T-cell (primary cell): ENCODE measurements at regions not wholly inside any gene's neighbourhood (a gene's known extent, or its start where the extent isn't known, plus 50 kb on each side); places are given as distances from the start of the nearest gene placed in this dataset.

ENCODE experiments used
- ATAC-seq, 4 experiments: fragments of 200-7000 bp in 3 of 4; fragments of 150-1000 bp in 1 of 4; cut with Tn5 transposase; replicated peaks in 1 of 4; 1 replicate in 3 of 4; 2 replicates in 1 of 4; pipeline ENCODE4 v1.10.0; 2021; ENCODE audit warnings: moderate library complexity in 3 of 4, mild to moderate bottlenecking in 2 of 4, moderate number of reproducible peaks in 1 of 4
- CTCF ChIA-PET, 2 donors: fragments of 300-600 bp; sonication (Branson Sonifier 250); formaldehyde crosslinking; loops; one replicate each; lab custom pipeline; 2022; ENCODE audit warnings: antibody characterized with exemption in 2 of 2; lab: Charles Lee
- POLR2A ChIA-PET, 2 donors: fragments of 300-600 bp; sonication (Branson Sonifier 250); formaldehyde crosslinking; loops; one replicate each; lab custom pipeline; 2022; ENCODE audit warnings: antibody characterized with exemption in 2 of 2; lab: Charles Lee
- DNase-seq, 35 experiments: peaks; one replicate each; pipeline versions ENCODE4 v3.0.0 to v3.0.0-alpha.2; 2013 to 2023
- H3K27ac ChIP-seq: one replicate; pipeline ENCODE4 v1.5.1; 2013; ENCODE audit warnings: low read length
- H3K27me3 ChIP-seq, 2 experiments: replicated peaks in 1 of 2; 1 replicate in 1 of 2; 2 replicates in 1 of 2; pipeline versions ENCODE4 v1.6.1 to v1.7.0; 2013; ENCODE audit warnings: low read length in 1 of 2, mixed read lengths in 1 of 2; ENCODE audit not compliant: control insufficient read depth in 2 of 2, insufficient read depth in 2 of 2; ENCODE audit errors: extremely low read depth in 1 of 2
- H3K36me3 ChIP-seq, 2 donors: 1 replicate in 1 of 2; 2 replicates in 1 of 2; pipeline versions ENCODE4 v1.6.1 to v1.7.0; 2013; ENCODE audit warnings: low read length in 1 of 2; ENCODE audit not compliant: control insufficient read depth in 2 of 2, insufficient read depth in 1 of 2; ENCODE audit errors: extremely low read depth in 1 of 2
- H3K4me1 ChIP-seq, 2 experiments: 1 replicate in 1 of 2; 2 replicates in 1 of 2; pipeline versions ENCODE4 v1.6.1 to v1.7.0; 2013; ENCODE audit warnings: low read length in 2 of 2, mixed read lengths in 1 of 2; ENCODE audit not compliant: insufficient read depth in 2 of 2, control insufficient read depth in 1 of 2; ENCODE audit errors: extremely low read depth in 1 of 2
- H3K4me3 ChIP-seq, 2 donors: 1 replicate in 1 of 2; 2 replicates in 1 of 2; pipeline versions ENCODE4 v1.5.1 to v1.7.0; 2013; ENCODE audit warnings: mild to moderate bottlenecking in 2 of 2, low read length in 1 of 2, moderate library complexity in 1 of 2; ENCODE audit not compliant: control insufficient read depth in 1 of 2; ENCODE audit errors: extremely low read depth in 1 of 2
- H3K9me3 ChIP-seq: 2 replicates; pipeline ENCODE4 v1.7.0; 2013
- H3K27ac Mint-ChIP-seq, 2 donors: one replicate each; pipeline ENCODE4 v1.8.0; 2020 to 2021; ENCODE audit warnings: mild to moderate bottlenecking in 2 of 2, mixed read lengths in 2 of 2
- H3K27me3 Mint-ChIP-seq, 2 donors: one replicate each; pipeline ENCODE4 v1.8.0; 2021 to 2022; ENCODE audit warnings: mixed read lengths in 2 of 2
- H3K36me3 Mint-ChIP-seq: one replicate; pipeline ENCODE4 v1.8.0; 2021; ENCODE audit warnings: mixed read lengths
- H3K4me1 Mint-ChIP-seq, 3 donors: one replicate each; pipeline ENCODE4 v1.8.0; 2020 to 2022; ENCODE audit warnings: mixed read lengths in 3 of 3, mild to moderate bottlenecking in 1 of 3
- H3K4me3 Mint-ChIP-seq, 3 donors: one replicate each; pipeline ENCODE4 v1.8.0; 2020 to 2022; ENCODE audit warnings: mild to moderate bottlenecking in 3 of 3, mixed read lengths in 3 of 3, moderate library complexity in 3 of 3
- H3K9me3 Mint-ChIP-seq, 3 donors: one replicate each; pipeline ENCODE4 v1.8.0; 2020 to 2022; ENCODE audit warnings: mixed read lengths in 3 of 3
- WGBS: methylation state at CpG from one replicate; pipeline ENCODE4 v1.1.5; 2013; ENCODE audit warnings: missing lambda C conversion rate; ENCODE audit not compliant: insufficient coverage; 5-methylcytosine and 5-hydroxymethylcytosine counted together

GRCh38 chr4:187479511-187479910, 516.1 kb upstream of the ZFP42 start:
- Mint-ChIP-seq H3K36me3 (no peaks in the 10 kb centered on the region), H3K27me3 (no peaks in the 10 kb centered on the region), H3K9me3 (peaks cover 13 to 17% (median 13%) of the 10 kb centered on the region in 3 donors), H3K27ac (no peak overlapping the region), H3K4me3 (no peak overlapping the region), H3K4me1 (no peaks in the 10 kb centered on the region)
- no peaks in the 10 kb centered on the region for H3K4me1 ChIP-seq
- H3K27me3 ChIP-seq: no peaks in the 10 kb centered on the region
- DNase-seq (no peak), ATAC-seq (no peak)
- POLR2A ChIA-PET: no interaction called here
- H3K4me3 ChIP-seq: no peak overlapping the region
- H3K36me3 ChIP-seq: no peaks in the 10 kb centered on the region
- CTCF ChIA-PET: no interaction called here
- H3K27ac ChIP-seq: no peak overlapping the region
- 79% methylated on average over 5 of the region's 6 CpGs for WGBS
- peaks cover 2% of the 10 kb centered on the region for H3K9me3 ChIP-seq

GRCh38 chr4:187480146-187481145, 515.1 kb upstream of the ZFP42 start:
- CTCF ChIA-PET: no interaction called here
- Histone ChIP-seq H3K36me3 (no peaks in the 10 kb centered on the region), H3K27ac (no peak overlapping the region), H3K27me3 (no peaks in the 10 kb centered on the region), H3K4me1 (no peaks in the 10 kb centered on the region), H3K4me3 (no peak overlapping the region), H3K9me3 (peaks cover 2% of the 10 kb centered on the region)
- no peak for DNase-seq
- Mint-ChIP-seq H3K4me1 (no peaks in the 10 kb centered on the region), H3K27me3 (no peaks in the 10 kb centered on the region), H3K36me3 (no peaks in the 10 kb centered on the region), H3K4me3 (no peak overlapping the region), H3K27ac (no peak overlapping the region), H3K9me3 (peaks cover 6 to 12% (median 9%) of the 10 kb centered on the region in 3 donors)
- no peak for ATAC-seq
- WGBS: 85% methylated on average over 4 of the region's 9 CpGs
- POLR2A ChIA-PET: no interaction called here

- Mint-ChIP-seq H3K9me3 (peaks cover 9 to 20% (median 15%) of the 10 kb centered on the region in 3 donors), H3K4me1 (no peaks in the 10 kb centered on the region), H3K36me3 (no peaks in the 10 kb centered on the region), H3K27me3 (no peaks in the 10 kb centered on the region), H3K27ac (no peak overlapping the region), H3K4me3 (no peak overlapping the region)
- POLR2A ChIA-PET: no interaction called here
- Histone ChIP-seq H3K4me1 (no peaks in the 10 kb centered on the region), H3K4me3 (no peak overlapping the region), H3K36me3 (no peaks in the 10 kb centered on the region), H3K27ac (no peak overlapping the region), H3K9me3 (no peaks in the 10 kb centered on the region), H3K27me3 (no peaks in the 10 kb centered on the region)
- 87% methylated on average over 3 of the region's 6 CpGs for WGBS
- ATAC-seq: no peak
- no peak for DNase-seq
- CTCF ChIA-PET: no interaction called here
These were observed 511.4 kb upstream of the ZFP42 start for GRCh38 chr4:187484186-187484585.

GRCh38 chr4:187485676-187486075, 509.9 kb upstream of the ZFP42 start:
- Histone ChIP-seq H3K4me1 (no peaks in the 10 kb centered on the region), H3K27ac (no peak overlapping the region), H3K36me3 (no peaks in the 10 kb centered on the region), H3K4me3 (no peak overlapping the region), H3K9me3 (no peaks in the 10 kb centered on the region), H3K27me3 (no peaks in the 10 kb centered on the region)
- DNase-seq (no peak), ATAC-seq (no peak)
- Mint-ChIP-seq H3K9me3 (peaks cover 3 to 18% (median 18%) of the 10 kb centered on the region in 3 donors), H3K4me1 (no peaks in the 10 kb centered on the region), H3K27ac (no peak overlapping the region), H3K4me3 (no peak overlapping the region), H3K36me3 (no peaks in the 10 kb centered on the region), H3K27me3 (no peaks in the 10 kb centered on the region)
- ChIA-PET POLR2A (no interaction called here), CTCF (no interaction called here)
- WGBS: 63% methylated on average over 2 of the region's 2 CpGs

GRCh38 chr4:187491286-187491685, 504.3 kb upstream of the ZFP42 start:
- no CpG with 5 or more reads among the region's 5 CpGs for WGBS
- no peak for DNase-seq
- ChIA-PET CTCF (no interaction called here), POLR2A (no interaction called here)
- H3K36me3 Mint-ChIP-seq: no peaks in the 10 kb centered on the region
- H3K27me3 ChIP-seq: no peaks in the 10 kb centered on the region
- H3K4me1 Mint-ChIP-seq: no peaks in the 10 kb centered on the region
- peaks cover 4 to 16% (median 8%) of the 10 kb centered on the region in 3 donors for H3K9me3 Mint-ChIP-seq
- no peaks in the 10 kb centered on the region for H3K36me3 ChIP-seq
- no peak for ATAC-seq
- no peaks in the 10 kb centered on the region for H3K4me1 ChIP-seq
- no peaks in the 10 kb centered on the region for H3K27me3 Mint-ChIP-seq
- H3K4me3 Mint-ChIP-seq: no peak overlapping the region
- no peak overlapping the region for H3K27ac ChIP-seq
- no peak overlapping the region for H3K27ac Mint-ChIP-seq
- no peak overlapping the region for H3K4me3 ChIP-seq
- H3K9me3 ChIP-seq: no peaks in the 10 kb centered on the region

- WGBS: no CpG with 5 or more reads among the region's 2 CpGs
- no peak overlapping the region for H3K4me3 Mint-ChIP-seq
These were observed 503.6 kb upstream of the ZFP42 start for GRCh38 chr4:187491959-187492358.

More at GRCh38 chr4:187491959-187492358, 503.6 kb upstream of the ZFP42 start:
- DNase-seq (no peak), ATAC-seq (no peak)
- no peak overlapping the region for H3K4me3 ChIP-seq
- Mint-ChIP-seq H3K9me3 (peaks cover 4 to 13% (median 6%) of the 10 kb centered on the region in 3 donors), H3K36me3 (no peaks in the 10 kb centered on the region), H3K4me1 (no peaks in the 10 kb centered on the region), H3K27me3 (no peaks in the 10 kb centered on the region), H3K27ac (no peak overlapping the region)
- H3K27ac ChIP-seq: no peak overlapping the region
- CTCF ChIA-PET: no interaction called here
- H3K4me1 ChIP-seq: no peaks in the 10 kb centered on the region
- no peaks in the 10 kb centered on the region for H3K27me3 ChIP-seq
- no peaks in the 10 kb centered on the region for H3K36me3 ChIP-seq
- no peaks in the 10 kb centered on the region for H3K9me3 ChIP-seq
- POLR2A ChIA-PET: no interaction called here
